Psoas muscle (tissue), 7 donors: ENCODE measurements at regions not wholly inside any gene's neighbourhood (a gene's known extent, or its start where the extent isn't known, plus 50 kb on each side); places are given as distances from the start of the nearest gene placed in this dataset.

Experiments
- ATAC-seq, 4 donors: fragments of 200-7000 bp; cut with Tn5 transposase; one replicate each; pipeline ENCODE4 v1.9.1; 2020; ENCODE audit warnings: moderate library complexity in 3 of 4, mild to moderate bottlenecking in 2 of 4
- DNase-seq, 2 donors: peaks; one replicate each; pipeline ENCODE4 v3.0.0-alpha.2; 2020
- H3K27ac ChIP-seq: fragments of 200-600 bp; one replicate; pipeline ENCODE4 v1.8.0; 2022
- H3K27me3 ChIP-seq, 3 donors: fragments of 200-600 bp in 1 of 3; one replicate each; pipeline versions ENCODE4 v1.6.1 to v1.8.0; 2013 to 2022; ENCODE audit warnings: low read length in 2 of 3, mild to moderate bottlenecking in 2 of 3, moderate library complexity in 1 of 3; ENCODE audit not compliant: insufficient read depth in 3 of 3
- H3K36me3 ChIP-seq, 2 donors: fragments of 200-600 bp in 1 of 2; one replicate each; pipeline versions ENCODE4 v1.6.1 to v1.8.0; 2013 to 2022; ENCODE audit warnings: low read depth in 1 of 2, mild to moderate bottlenecking in 1 of 2, moderate library complexity in 1 of 2; ENCODE audit not compliant: insufficient read depth in 1 of 2
- H3K4me1 ChIP-seq: fragments of 200-600 bp; one replicate; pipeline ENCODE4 v1.8.0; 2022
- H3K4me3 ChIP-seq: fragments of 200-600 bp; one replicate; pipeline ENCODE4 v1.8.0; 2022; ENCODE audit warnings: mild to moderate bottlenecking
- H3K9me3 ChIP-seq: fragments of 200-600 bp; one replicate; pipeline ENCODE4 v1.8.0; 2022
- WGBS, 3 donors: extraction: QIAGEN DNeasy Blood & Tissue Kit; methylation state at CpG; one replicate each; pipeline versions ENCODE4 v1.1.6 to v1.1.7; 2013; 5-methylcytosine and 5-hydroxymethylcytosine counted together
- intact Hi-C, 2 donors: fragments of 100-400 bp; cut with DNase I; formaldehyde crosslinking; loops; one replicate each; pipeline versions ENCODE4 v1.11.0 to v1.14.2; 2022
- TF ChIP-seq, protein P1 (sequence below): fragments of 200-600 bp; IDR thresholded peaks from one replicate; pipeline ENCODE4 v1.8.0; 2022; ENCODE audit warnings: antibody characterized with exemption
- donor health status: healthy with polysubstance abuse.
- donor health status: DM: no; HTN: no; CAD: no; lungs with moderate emphysema.
- donor health status: Bipolar disorder and iron deficiency.
- donor health status: healthy.
- donor health status: DM: yes; HTN: yes; CAD: no.
- donor health status: DM: no; HTN: no; CAD: no.
- donor health status: DM: yes; HTN: yes; CAD: no.

GRCh38 chr5:54388409-54388808 is 67.1 kb upstream of the HSPB3 start:
- no peaks in the 10 kb centered on the region for H3K36me3 ChIP-seq
- no peaks in the 10 kb centered on the region for H3K4me1 ChIP-seq
- no peaks in the 10 kb centered on the region for H3K27me3 ChIP-seq
- WGBS, 3 donors: 41 to 55% (median 44%) methylated on average over 5 of the region's 5 CpGs
- DNase-seq: no peak
- no peak overlapping the region for H3K4me3 ChIP-seq
- TF ChIP-seq, protein P1, sequence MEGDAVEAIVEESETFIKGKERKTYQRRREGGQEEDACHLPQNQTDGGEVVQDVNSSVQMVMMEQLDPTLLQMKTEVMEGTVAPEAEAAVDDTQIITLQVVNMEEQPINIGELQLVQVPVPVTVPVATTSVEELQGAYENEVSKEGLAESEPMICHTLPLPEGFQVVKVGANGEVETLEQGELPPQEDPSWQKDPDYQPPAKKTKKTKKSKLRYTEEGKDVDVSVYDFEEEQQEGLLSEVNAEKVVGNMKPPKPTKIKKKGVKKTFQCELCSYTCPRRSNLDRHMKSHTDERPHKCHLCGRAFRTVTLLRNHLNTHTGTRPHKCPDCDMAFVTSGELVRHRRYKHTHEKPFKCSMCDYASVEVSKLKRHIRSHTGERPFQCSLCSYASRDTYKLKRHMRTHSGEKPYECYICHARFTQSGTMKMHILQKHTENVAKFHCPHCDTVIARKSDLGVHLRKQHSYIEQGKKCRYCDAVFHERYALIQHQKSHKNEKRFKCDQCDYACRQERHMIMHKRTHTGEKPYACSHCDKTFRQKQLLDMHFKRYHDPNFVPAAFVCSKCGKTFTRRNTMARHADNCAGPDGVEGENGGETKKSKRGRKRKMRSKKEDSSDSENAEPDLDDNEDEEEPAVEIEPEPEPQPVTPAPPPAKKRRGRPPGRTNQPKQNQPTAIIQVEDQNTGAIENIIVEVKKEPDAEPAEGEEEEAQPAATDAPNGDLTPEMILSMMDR: no peak
- ATAC-seq: peak in 1 of 4 donors; percentile 21
- no peaks in the 10 kb centered on the region for H3K9me3 ChIP-seq
- H3K27ac ChIP-seq: no peak overlapping the region
- intact Hi-C loops: no loop called here

DNA sequence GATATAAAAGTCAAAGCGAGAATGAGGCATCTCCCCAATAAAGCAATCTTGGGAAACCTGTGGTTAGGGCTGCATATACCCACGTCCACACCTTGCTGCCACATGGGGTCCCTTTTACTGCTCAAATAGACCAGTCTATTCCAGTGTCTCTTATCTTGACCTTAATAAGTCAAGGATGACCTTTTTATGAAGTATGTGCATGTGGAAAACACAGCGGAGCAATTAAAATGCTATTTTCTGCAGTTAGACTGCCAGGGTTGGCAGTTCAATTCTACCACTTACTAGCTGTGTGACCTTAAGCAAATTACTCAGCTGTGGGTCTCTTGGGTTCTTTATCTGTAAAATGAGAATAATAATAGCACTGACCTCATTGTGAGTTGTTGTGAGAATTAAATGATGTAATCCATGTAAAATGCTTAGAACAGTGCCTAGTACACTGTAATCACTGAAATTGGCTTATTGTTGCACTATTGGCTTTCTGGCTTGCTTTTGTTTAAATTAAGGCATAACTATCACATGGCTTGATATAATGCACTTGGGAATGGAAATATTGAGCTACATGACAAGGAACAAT is 67.8 kb upstream of the HSPB3 start:
- DNase-seq (no peak), ATAC-seq (peak in 3 of 4 donors; percentile 19 to 47 (median 21))
- Histone ChIP-seq H3K27me3 (no peaks in the 10 kb centered on the region), H3K36me3 (no peaks in the 10 kb centered on the region), H3K9me3 (no peaks in the 10 kb centered on the region), H3K4me1 (no peaks in the 10 kb centered on the region), H3K27ac (no peak overlapping the region), H3K4me3 (no peak overlapping the region)
- TF ChIP-seq, protein P1: no peak
- WGBS, 3 donors: 76 to 83% (median 76%) methylated on average over 3 of the region's 3 CpGs
- intact Hi-C loops: no loop called here

GRCh38 chr5:54387031-54387430 is 68.5 kb upstream of the HSPB3 start:
- H3K4me3 ChIP-seq: no peak overlapping the region
- DNase-seq: no peak
- 57 to 86% (median 59%) methylated on average over 4 of the region's 4 CpGs for WGBS, 3 donors
- H3K9me3 ChIP-seq: no peaks in the 10 kb centered on the region
- no peak overlapping the region for H3K27ac ChIP-seq
- no peaks in the 10 kb centered on the region for H3K27me3 ChIP-seq
- intact Hi-C loops: no loop called here
- H3K36me3 ChIP-seq: no peaks in the 10 kb centered on the region
- no peaks in the 10 kb centered on the region for H3K4me1 ChIP-seq
- no peak for ATAC-seq
- TF ChIP-seq, protein P1: no peak

DNA sequence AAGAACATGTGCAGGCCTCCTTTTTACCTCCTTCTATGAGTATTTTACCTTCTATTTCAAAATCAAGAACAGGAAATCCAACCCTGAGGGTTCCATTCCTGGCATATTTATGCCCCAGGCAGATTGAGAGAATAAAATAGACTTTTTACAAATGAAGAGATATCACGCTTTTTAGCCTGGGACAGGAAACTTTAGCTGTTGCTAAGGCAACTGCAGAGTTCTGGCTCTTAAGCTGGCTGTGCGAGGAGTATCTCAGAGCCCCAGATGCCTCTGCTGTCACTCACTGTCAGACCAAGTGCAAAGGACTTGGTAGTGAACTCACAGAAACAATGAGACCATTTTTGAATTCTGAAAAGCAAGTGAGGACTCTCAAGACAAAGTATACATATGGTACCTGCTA is 69.5 kb upstream of the HSPB3 start:
- TF ChIP-seq, protein P1: no peak
- DNase-seq: no peak
- no peaks in the 10 kb centered on the region for H3K4me1 ChIP-seq

DNA sequence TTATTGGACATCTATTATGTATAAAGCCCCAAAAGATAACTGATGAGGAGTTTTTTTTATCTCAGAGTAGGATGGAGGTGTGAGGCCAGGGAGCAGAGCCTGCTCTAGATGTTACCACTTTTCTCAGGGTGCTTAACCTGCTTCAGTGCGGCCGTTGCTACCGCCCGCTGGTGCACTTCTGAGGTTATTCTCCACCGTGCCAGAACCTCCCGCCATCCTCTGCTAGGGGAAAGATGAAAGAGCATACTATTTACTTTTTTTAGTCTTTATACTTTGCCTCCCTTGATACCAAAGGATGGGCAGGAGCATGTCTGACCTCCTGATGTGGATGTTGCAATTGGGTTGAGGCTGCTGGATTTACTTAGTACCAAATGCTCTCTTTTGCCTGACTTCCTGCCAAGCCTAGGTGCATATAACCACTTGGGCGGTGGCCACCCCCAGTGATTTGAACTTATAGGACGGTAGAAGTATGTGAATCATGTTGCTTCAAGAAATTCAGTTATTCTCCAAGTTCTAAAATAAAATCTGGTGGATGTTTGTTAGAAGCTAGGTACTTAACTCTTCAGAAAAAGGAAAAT is 71.1 kb upstream of the HSPB3 start:
- Histone ChIP-seq H3K36me3 (no peaks in the 10 kb centered on the region), H3K9me3 (no peaks in the 10 kb centered on the region), H3K27ac (no peak overlapping the region), H3K4me1 (no peaks in the 10 kb centered on the region), H3K27me3 (no peaks in the 10 kb centered on the region), H3K4me3 (no peak overlapping the region)
- TF ChIP-seq, protein P1: no peak
- no peak for ATAC-seq
- intact Hi-C loops: no loop called here
- DNase-seq: no peak
- 87 to 92% (median 88%) methylated on average over 8 of the region's 8 CpGs for WGBS, 3 donors

More for the DNA sequence above, 69.5 kb upstream of the HSPB3 start:
- WGBS, 3 donors: 53 to 71% (median 55%) methylated on average over 2 of the region's 2 CpGs
- no peaks in the 10 kb centered on the region for H3K27me3 ChIP-seq
- ATAC-seq: no peak
- no peaks in the 10 kb centered on the region for H3K36me3 ChIP-seq
- no peaks in the 10 kb centered on the region for H3K9me3 ChIP-seq
- H3K4me3 ChIP-seq: no peak overlapping the region
- H3K27ac ChIP-seq: no peak overlapping the region
- intact Hi-C loops: no loop called here
